ENCODE measurements at regions not wholly inside any gene's neighbourhood (a gene's known extent, or its start where the extent isn't known, plus 50 kb on each side); places are given as distances from the start of the nearest gene placed in this dataset.

- ATAC-seq = no peak
- H3K4me3 Mint-ChIP-seq = no peak overlapping the region
- TF ChIP-seq SMAD3 (CRISPR knock-in tag; IDR thresholded peaks at IDR 0.05; ENCODE audit: borderline replicate concordance) (no peak), IRF1 (CRISPR knock-in tag; IDR thresholded peaks at IDR 0.05) (no peak), GRHL2 (CRISPR knock-in tag; IDR thresholded peaks at IDR 0.05; ENCODE audit: insufficient replicate concordance, severe bottlenecking) (no peak), SMAD4 (CRISPR knock-in tag; IDR thresholded peaks at IDR 0.05) (no peak), ZBTB21 (CRISPR knock-in tag; IDR thresholded peaks at IDR 0.05; ENCODE audit: borderline replicate concordance) (no peak), FOXJ3 (CRISPR knock-in tag; IDR thresholded peaks at IDR 0.05; ENCODE audit: borderline replicate concordance) (no peak), HMGA2 (CRISPR knock-in tag; IDR thresholded peaks at IDR 0.05) (no peak), HMGXB4 (CRISPR knock-in tag; IDR thresholded peaks at IDR 0.05) (no peak), FOXP4 (CRISPR knock-in tag; IDR thresholded peaks at IDR 0.05) (no peak), PRRX2 (CRISPR knock-in tag; IDR thresholded peaks at IDR 0.05) (no peak), CREB1 (CRISPR knock-in tag; IDR thresholded peaks at IDR 0.05) (no peak), ZNF425 (CRISPR knock-in tag; conservative IDR thresholded peaks at IDR 0.05) (no peak), TP53 (CRISPR knock-in tag; IDR thresholded peaks at IDR 0.05) (no peak), ERG (CRISPR knock-in tag; IDR thresholded peaks at IDR 0.05) (no peak), ZNF423 (CRISPR knock-in tag; IDR thresholded peaks at IDR 0.05) (no peak), ESRRA (CRISPR knock-in tag; IDR thresholded peaks at IDR 0.05; ENCODE audit: borderline replicate concordance) (no peak), ATF6 (CRISPR knock-in tag; IDR thresholded peaks at IDR 0.05) (no peak), EMX1 (CRISPR knock-in tag; IDR thresholded peaks at IDR 0.05) (no peak), ZNF121 (CRISPR knock-in tag; IDR thresholded peaks at IDR 0.05) (no peak)
- H3K27me3 Mint-ChIP-seq (ENCODE audit: low read depth) = no peaks in the 10 kb centered on the region
- CTCF ChIA-PET = no interaction called here
- H3K27ac Mint-ChIP-seq = no peak overlapping the region; the same call in 1 of the 2 replicates
- DNase-seq (ENCODE audit: low spot score) = no peak
- POLR2A ChIA-PET = no interaction called here
- H3K36me3 Mint-ChIP-seq = peaks cover 30% of the 10 kb centered on the region
- no peaks in the 10 kb centered on the region for H3K9me3 Mint-ChIP-seq
- no peaks in the 10 kb centered on the region for H3K4me1 Mint-ChIP-seq
Measured at GRCh38 chr6:144535630-144536029, 250.5 kb downstream of the UTRN start.

All from WTC11 (cell line).